Smooth muscle cell (in vitro differentiated cells): ENCODE measurements at regions not wholly inside any gene's neighbourhood (a gene's known extent, or its start where the extent isn't known, plus 50 kb on each side); places are given as distances from the start of the nearest gene placed in this dataset.

Source experiments
- DNase-seq: peaks from one replicate; lab custom pipeline; 2025; ENCODE audit not compliant: unreplicated experiment; lab: John Stamatoyannopoulos, UW
- H2AFZ ChIP-seq: fragments of 200-600 bp; sonication (generic); 2 replicates; pipeline ENCODE4 v1.6.0; 2016; ENCODE audit warnings: antibody characterized with exemption, low read depth, mild to moderate bottlenecking
- H3F3A ChIP-seq: fragments of 200-600 bp; sonication (generic); 2 replicates; pipeline ENCODE4 v1.6.0; 2017; ENCODE audit warnings: antibody characterized with exemption, low read depth
- H3K27ac ChIP-seq: fragments of 200-600 bp; sonication (generic); 2 replicates; pipeline ENCODE4 v1.5.1; 2016; ENCODE audit warnings: low read depth, mild to moderate bottlenecking
- H3K27me3 ChIP-seq: fragments of 200-600 bp; sonication (generic); 2 replicates; pipeline ENCODE4 v1.6.1; 2016; ENCODE audit warnings: low read depth, mild to moderate bottlenecking
- H3K36me3 ChIP-seq: fragments of 200-600 bp; sonication (generic); 2 replicates; pipeline ENCODE4 v1.5.1; 2016; ENCODE audit warnings: low read depth
- H3K4me1 ChIP-seq: fragments of 200-600 bp; sonication (generic); 2 replicates; pipeline ENCODE4 v1.5.1; 2016; ENCODE audit warnings: low read depth
- H3K4me2 ChIP-seq: fragments of 200-600 bp; sonication (generic); 2 replicates; pipeline ENCODE4 v1.6.0; 2016; ENCODE audit warnings: mild to moderate bottlenecking
- H3K4me3 ChIP-seq: fragments of 200-600 bp; sonication (generic); 2 replicates; pipeline ENCODE4 v1.5.1; 2016; ENCODE audit warnings: mild to moderate bottlenecking
- H3K79me2 ChIP-seq: fragments of 200-600 bp; sonication (generic); 2 replicates; pipeline ENCODE4 v1.6.0; 2016; ENCODE audit warnings: low read depth, mild to moderate bottlenecking
- H3K9ac ChIP-seq: fragments of 200-600 bp; sonication (generic); 2 replicates; pipeline ENCODE4 v1.6.0; 2016; ENCODE audit warnings: low read depth
- H3K9me3 ChIP-seq: fragments of 200-600 bp; sonication (generic); replicated peaks from 2 replicates; pipeline ENCODE4 v1.5.1; 2016; ENCODE audit warnings: low read depth
- H4K20me1 ChIP-seq: fragments of 200-600 bp; sonication (generic); 2 replicates; pipeline ENCODE4 v1.6.0; 2016; ENCODE audit warnings: low read depth
- CTCF ChIP-seq: fragments of 200-600 bp; sonication (generic); IDR thresholded peaks from 2 replicates; pipeline ENCODE4 v1.5.1; 2017; ENCODE audit warnings: borderline replicate concordance, mild to moderate bottlenecking, antibody characterized with exemption; ENCODE audit not compliant: insufficient read depth, poor library complexity, severe bottlenecking
- WGBS: methylation state at CpG from one replicate; pipeline ENCODE4 v1.1.7; 2016; ENCODE audit warnings: low lambda C conversion rate; 5-methylcytosine and 5-hydroxymethylcytosine counted together

- Histone ChIP-seq H2AFZ (no peak overlapping the region), H3K79me2 (no peaks in the 10 kb centered on the region), H3K36me3 (no peaks in the 10 kb centered on the region), H3F3A (no peaks in the 10 kb centered on the region), H3K9me3 (no peaks in the 10 kb centered on the region), H4K20me1 (no peaks in the 10 kb centered on the region), H3K27me3 (no peaks in the 10 kb centered on the region), H3K4me2 (no peak overlapping the region), H3K4me3 (no peak overlapping the region), H3K9ac (no peak overlapping the region), H3K27ac (no peak overlapping the region), H3K4me1 (no peaks in the 10 kb centered on the region)
- DNase-seq: no peak
- TF ChIP-seq CTCF: no peak
- 85% methylated on average over 2 of the region's 2 CpGs for WGBS
Observed at GRCh38 chr12:86456776-86457175, 200.6 kb upstream of the MGAT4C start.

- TF ChIP-seq CTCF: no peak
- Histone ChIP-seq H3K4me3 (no peak overlapping the region), H3K4me2 (no peak overlapping the region), H3K36me3 (no peaks in the 10 kb centered on the region), H3F3A (no peaks in the 10 kb centered on the region), H3K9me3 (no peaks in the 10 kb centered on the region), H3K4me1 (no peaks in the 10 kb centered on the region), H2AFZ (no peak overlapping the region), H3K9ac (no peak overlapping the region), H3K27ac (no peak overlapping the region), H3K27me3 (no peaks in the 10 kb centered on the region), H3K79me2 (no peaks in the 10 kb centered on the region), H4K20me1 (no peaks in the 10 kb centered on the region)
- DNase-seq: no peak
- WGBS: 95% methylated on average over 3 of the region's 3 CpGs
Observed at GRCh38 chr12:86456241-86456640, 200.1 kb upstream of the MGAT4C start.

- no peak for TF ChIP-seq CTCF
- Histone ChIP-seq H3K4me1 (no peaks in the 10 kb centered on the region), H3K9me3 (no peaks in the 10 kb centered on the region), H3K9ac (no peak overlapping the region), H4K20me1 (no peaks in the 10 kb centered on the region), H3K36me3 (no peaks in the 10 kb centered on the region), H3F3A (no peaks in the 10 kb centered on the region), H3K27me3 (no peaks in the 10 kb centered on the region), H3K4me3 (no peak overlapping the region), H2AFZ (no peak overlapping the region), H3K79me2 (no peaks in the 10 kb centered on the region), H3K27ac (no peak overlapping the region), H3K4me2 (no peak overlapping the region)
- DNase-seq: no peak
- WGBS: 97% methylated on average over 5 of the region's 5 CpGs
Observed at GRCh38 chr12:86445356-86445755, 189.2 kb upstream of the MGAT4C start.

- no peaks in the 10 kb centered on the region for H3K27me3 ChIP-seq
- no peaks in the 10 kb centered on the region for H3K79me2 ChIP-seq
- TF ChIP-seq CTCF: no peak
- WGBS: 77% methylated on average over 1 of the region's 1 CpG
- no peak overlapping the region for H2AFZ ChIP-seq
- H3K9me3 ChIP-seq: no peaks in the 10 kb centered on the region
- H3K9ac ChIP-seq: no peak overlapping the region
- no peak overlapping the region for H3K4me3 ChIP-seq
- DNase-seq: no peak
- no peaks in the 10 kb centered on the region for H3K4me1 ChIP-seq
- no peaks in the 10 kb centered on the region for H3K36me3 ChIP-seq
- no peak overlapping the region for H3K27ac ChIP-seq
- H3F3A ChIP-seq: no peaks in the 10 kb centered on the region
- no peak overlapping the region for H3K4me2 ChIP-seq
- no peaks in the 10 kb centered on the region for H4K20me1 ChIP-seq
Observed at GRCh38 chr12:86435053-86435452, 178.9 kb upstream of the MGAT4C start.
